LoVo (cell line): ENCODE measurements at regions not wholly inside any gene's neighbourhood (a gene's known extent, or its start where the extent isn't known, plus 50 kb on each side); places are given as distances from the start of the nearest gene placed in this dataset.
"Not testable (repeated sequence)": the region's sequence is repeated elsewhere in the genome, so short reads cannot be mapped to it uniquely, and the experiment has no call there.

Experiments
- DNase-seq: peaks from one replicate; pipeline ENCODE4 v3.0.0-alpha.2; 2016; ENCODE audit warnings: low spot score

GRCh38 chrX:34576864-34577263 is 80.2 kb downstream of the TMEM47 start:
- DNase-seq, result no peak

GRCh38 chrX:34565981-34566380 is 91.1 kb downstream of the TMEM47 start:
- DNase-seq, result no peak

- peak; percentile 1 for DNase-seq
Observed at GRCh38 chrX:34563804-34564203, 93.3 kb downstream of the TMEM47 start.

GRCh38 chrX:34563061-34563460 is 94.0 kb downstream of the TMEM47 start:
- no peak for DNase-seq

- DNase-seq, result no peak
Observed at GRCh38 chrX:34562006-34562405, 95.1 kb downstream of the TMEM47 start.

GRCh38 chrX:34560180-34560579 is 96.9 kb downstream of the TMEM47 start:
- no peak for DNase-seq

GRCh38 chrX:34559325-34559724 is 97.8 kb downstream of the TMEM47 start:
- peak; percentile 15 for DNase-seq

GRCh38 chrX:34557733-34558132 is 99.4 kb downstream of the TMEM47 start:
- DNase-seq, result no peak

GRCh38 chrX:34555481-34555880 is 101.6 kb downstream of the TMEM47 start:
- DNase-seq, result no peak

- DNase-seq, result no peak
Observed at GRCh38 chrX:34546366-34546765, 110.7 kb downstream of the TMEM47 start.

GRCh38 chrX:34528081-34528480 is 129.0 kb downstream of the TMEM47 start:
- no peak for DNase-seq

- DNase-seq, result no peak
Observed at GRCh38 chrX:34521563-34521962, 135.5 kb downstream of the TMEM47 start.

GRCh38 chrX:34509394-34509793 is 147.7 kb downstream of the TMEM47 start:
- no peak for DNase-seq

GRCh38 chrX:34503119-34503518 is 154.0 kb downstream of the TMEM47 start:
- DNase-seq, result no peak

GRCh38 chrX:34493086-34493485 is 164.0 kb downstream of the TMEM47 start:
- DNase-seq, result no peak

- no peak for DNase-seq
Observed at GRCh38 chrX:34491126-34491525, 166.0 kb downstream of the TMEM47 start.

GRCh38 chrX:34487364-34487763 is 169.7 kb downstream of the TMEM47 start:
- no peak for DNase-seq

- no peak for DNase-seq
Observed at GRCh38 chrX:34483980-34484379, 173.1 kb downstream of the TMEM47 start.

GRCh38 chrX:34470507-34470906 is 186.6 kb downstream of the TMEM47 start:
- DNase-seq, result no peak

- no peak for DNase-seq
Observed at GRCh38 chrX:34467437-34467836, 189.6 kb downstream of the TMEM47 start.

- DNase-seq, result not testable (repeated sequence)
Observed at GRCh38 chrX:34463220-34463619, 193.9 kb downstream of the TMEM47 start.

- not testable (repeated sequence) for DNase-seq
Observed at GRCh38 chrX:34457850-34458249, 199.2 kb downstream of the TMEM47 start.

- no peak for DNase-seq
Observed at GRCh38 chrX:34437586-34437985, 219.5 kb downstream of the TMEM47 start.

- DNase-seq, result no peak
Observed at GRCh38 chrX:34426334-34426733, 230.8 kb downstream of the TMEM47 start.

- DNase-seq, result no peak
Observed at GRCh38 chrX:34406580-34406979, 250.5 kb downstream of the TMEM47 start.
